ENCODE measurements at regions not wholly inside any gene's neighbourhood (a gene's known extent, or its start where the extent isn't known, plus 50 kb on each side); places are given as distances from the start of the nearest gene placed in this dataset.

GRCh38 chr6:8579372-8579771, 144.0 kb upstream of the SLC35B3 start:
- H3K9me3 Mint-ChIP-seq, result peaks cover 8 to 11% of the 10 kb centered on the region in 2 donors
- DNase-seq (no peak), ATAC-seq (no peak)
- WGBS (ENCODE audit: insufficient coverage), result 100% methylated on average over 1 of the region's 1 CpG
- Histone ChIP-seq H3K9me3 (ENCODE audit: control insufficient read depth, insufficient read depth, low read length) (peaks cover 3% of the 10 kb centered on the region), H3K4me3 (ENCODE audit: low read length) (no peak overlapping the region), H3K27ac (ENCODE audit: low read length) (no peak overlapping the region), H3K36me3 (ENCODE audit: control insufficient read depth, insufficient read depth, low read length) (no peaks in the 10 kb centered on the region), H3K4me1 (ENCODE audit: control insufficient read depth, insufficient read depth, low read length) (no peaks in the 10 kb centered on the region), H3K27me3 (ENCODE audit: control insufficient read depth, insufficient read depth, low read length) (no peaks in the 10 kb centered on the region)
- no peaks in the 10 kb centered on the region for H3K27me3 Mint-ChIP-seq (ENCODE audit: low read depth in 2 of 2)
- TF ChIP-seq, protein P1, sequence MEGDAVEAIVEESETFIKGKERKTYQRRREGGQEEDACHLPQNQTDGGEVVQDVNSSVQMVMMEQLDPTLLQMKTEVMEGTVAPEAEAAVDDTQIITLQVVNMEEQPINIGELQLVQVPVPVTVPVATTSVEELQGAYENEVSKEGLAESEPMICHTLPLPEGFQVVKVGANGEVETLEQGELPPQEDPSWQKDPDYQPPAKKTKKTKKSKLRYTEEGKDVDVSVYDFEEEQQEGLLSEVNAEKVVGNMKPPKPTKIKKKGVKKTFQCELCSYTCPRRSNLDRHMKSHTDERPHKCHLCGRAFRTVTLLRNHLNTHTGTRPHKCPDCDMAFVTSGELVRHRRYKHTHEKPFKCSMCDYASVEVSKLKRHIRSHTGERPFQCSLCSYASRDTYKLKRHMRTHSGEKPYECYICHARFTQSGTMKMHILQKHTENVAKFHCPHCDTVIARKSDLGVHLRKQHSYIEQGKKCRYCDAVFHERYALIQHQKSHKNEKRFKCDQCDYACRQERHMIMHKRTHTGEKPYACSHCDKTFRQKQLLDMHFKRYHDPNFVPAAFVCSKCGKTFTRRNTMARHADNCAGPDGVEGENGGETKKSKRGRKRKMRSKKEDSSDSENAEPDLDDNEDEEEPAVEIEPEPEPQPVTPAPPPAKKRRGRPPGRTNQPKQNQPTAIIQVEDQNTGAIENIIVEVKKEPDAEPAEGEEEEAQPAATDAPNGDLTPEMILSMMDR (IDR thresholded peaks at IDR 0.05), result no peak
- H3K27ac Mint-ChIP-seq, result no peak overlapping the region
- intact Hi-C loops (cut with micrococcal nuclease), result no loop called here
- no peaks in the 10 kb centered on the region for H3K4me1 Mint-ChIP-seq
- peaks cover 6% of the 10 kb centered on the region for H3K36me3 Mint-ChIP-seq
- H3K4me3 Mint-ChIP-seq, result no peak overlapping the region

- 29% methylated on average over 1 of the region's 1 CpG for WGBS (ENCODE audit: insufficient coverage)
- H3K4me1 ChIP-seq (ENCODE audit: control insufficient read depth, insufficient read depth, low read length), result no peaks in the 10 kb centered on the region
- no peak overlapping the region for H3K27ac ChIP-seq (ENCODE audit: low read length)
- TF ChIP-seq, protein P1 (IDR thresholded peaks at IDR 0.05), result no peak
- intact Hi-C loops (cut with micrococcal nuclease), result no loop called here
- no peaks in the 10 kb centered on the region for H3K27me3 ChIP-seq (ENCODE audit: control insufficient read depth, insufficient read depth, low read length)
- H3K27ac Mint-ChIP-seq, result no peak overlapping the region
- H3K4me1 Mint-ChIP-seq, result no peaks in the 10 kb centered on the region
- H3K27me3 Mint-ChIP-seq (ENCODE audit: low read depth in 2 of 2), result no peaks in the 10 kb centered on the region
- DNase-seq (no peak), ATAC-seq (no peak)
- peaks cover 3% of the 10 kb centered on the region for H3K9me3 ChIP-seq (ENCODE audit: control insufficient read depth, insufficient read depth, low read length)
- peaks cover 8 to 10% of the 10 kb centered on the region in 2 donors for H3K9me3 Mint-ChIP-seq
- H3K4me3 Mint-ChIP-seq, result no peak overlapping the region
- no peaks in the 10 kb centered on the region for H3K36me3 ChIP-seq (ENCODE audit: control insufficient read depth, insufficient read depth, low read length)
- H3K4me3 ChIP-seq (ENCODE audit: low read length), result no peak overlapping the region
- H3K36me3 Mint-ChIP-seq, result peaks cover 6% of the 10 kb centered on the region
Observed at GRCh38 chr6:8578006-8578405, 142.7 kb upstream of the SLC35B3 start.

- TF ChIP-seq, protein P1 (IDR thresholded peaks at IDR 0.05), result no peak
- ATAC-seq, result no peak
- Histone ChIP-seq H3K4me1 (ENCODE audit: control insufficient read depth, insufficient read depth, low read length) (no peaks in the 10 kb centered on the region), H3K27me3 (ENCODE audit: control insufficient read depth, insufficient read depth, low read length) (no peaks in the 10 kb centered on the region), H3K36me3 (ENCODE audit: control insufficient read depth, insufficient read depth, low read length) (no peaks in the 10 kb centered on the region), H3K4me3 (ENCODE audit: low read length) (no peak overlapping the region), H3K27ac (ENCODE audit: low read length) (no peak overlapping the region), H3K9me3 (ENCODE audit: control insufficient read depth, insufficient read depth, low read length) (no peaks in the 10 kb centered on the region)
- H3K27ac Mint-ChIP-seq, result no peak overlapping the region
- 86% methylated on average over 5 of the region's 6 CpGs for WGBS (ENCODE audit: insufficient coverage)
- intact Hi-C loops (cut with micrococcal nuclease), result no loop called here
- H3K27me3 Mint-ChIP-seq (ENCODE audit: low read depth in 2 of 2), result no peaks in the 10 kb centered on the region
- DNase-seq, result no peak
- H3K36me3 Mint-ChIP-seq, result no peaks in the 10 kb centered on the region
- H3K9me3 Mint-ChIP-seq, result peaks cover 5 to 10% of the 10 kb centered on the region in 2 donors
- H3K4me1 Mint-ChIP-seq, result no peaks in the 10 kb centered on the region
- H3K4me3 Mint-ChIP-seq, result no peak overlapping the region
Observed at GRCh38 chr6:8574749-8575468, 139.6 kb upstream of the SLC35B3 start.

DNA sequence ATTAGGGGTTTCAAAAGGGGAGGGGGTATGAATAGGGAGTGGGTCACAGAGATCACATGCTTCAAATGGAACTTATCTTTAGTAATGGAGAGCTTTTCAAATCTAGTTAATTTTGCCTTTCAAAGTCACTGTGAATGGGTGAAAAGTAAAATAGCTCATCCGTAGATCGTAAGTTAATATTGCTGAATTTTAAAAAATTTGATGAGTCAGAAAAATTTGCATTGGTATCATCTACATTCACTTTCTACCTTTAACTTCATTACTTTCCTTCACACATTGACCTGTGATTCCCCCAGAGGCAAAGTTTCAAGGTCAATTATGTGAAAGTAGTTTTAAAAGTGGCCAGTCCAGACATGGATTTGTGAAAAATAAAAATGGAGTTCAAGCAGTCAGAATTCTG, 139.0 kb upstream of the SLC35B3 start:
- intact Hi-C loops (cut with micrococcal nuclease), result no loop called here
- 100% methylated on average over 1 of the region's 2 CpGs for WGBS (ENCODE audit: insufficient coverage)
- Mint-ChIP-seq H3K4me3 (no peak overlapping the region), H3K27ac (no peak overlapping the region), H3K27me3 (ENCODE audit: low read depth in 2 of 2) (no peaks in the 10 kb centered on the region), H3K9me3 (peaks cover 6 to 11% of the 10 kb centered on the region in 2 donors), H3K4me1 (no peaks in the 10 kb centered on the region), H3K36me3 (no peaks in the 10 kb centered on the region)
- TF ChIP-seq, protein P1 (IDR thresholded peaks at IDR 0.05), result no peak
- Histone ChIP-seq H3K4me3 (ENCODE audit: low read length) (no peak overlapping the region), H3K27ac (ENCODE audit: low read length) (no peak overlapping the region), H3K4me1 (ENCODE audit: control insufficient read depth, insufficient read depth, low read length) (no peaks in the 10 kb centered on the region), H3K36me3 (ENCODE audit: control insufficient read depth, insufficient read depth, low read length) (no peaks in the 10 kb centered on the region), H3K27me3 (ENCODE audit: control insufficient read depth, insufficient read depth, low read length) (no peaks in the 10 kb centered on the region), H3K9me3 (ENCODE audit: control insufficient read depth, insufficient read depth, low read length) (no peaks in the 10 kb centered on the region)
- ATAC-seq (no peak), DNase-seq (no peak)

All from natural killer cell (primary cell).